GM18517 (cell line): ENCODE measurements at regions not wholly inside any gene's neighbourhood (a gene's known extent, or its start where the extent isn't known, plus 50 kb on each side); places are given as distances from the start of the nearest gene placed in this dataset.

Experiments used
- ATAC-seq: cut with Tn5 transposase; IDR thresholded peaks from one replicate; pipeline ENCODE4 v1.9.1; 2021; ENCODE audit warnings: mild to moderate bottlenecking, moderate library complexity; ENCODE audit not compliant: unreplicated experiment

DNA sequence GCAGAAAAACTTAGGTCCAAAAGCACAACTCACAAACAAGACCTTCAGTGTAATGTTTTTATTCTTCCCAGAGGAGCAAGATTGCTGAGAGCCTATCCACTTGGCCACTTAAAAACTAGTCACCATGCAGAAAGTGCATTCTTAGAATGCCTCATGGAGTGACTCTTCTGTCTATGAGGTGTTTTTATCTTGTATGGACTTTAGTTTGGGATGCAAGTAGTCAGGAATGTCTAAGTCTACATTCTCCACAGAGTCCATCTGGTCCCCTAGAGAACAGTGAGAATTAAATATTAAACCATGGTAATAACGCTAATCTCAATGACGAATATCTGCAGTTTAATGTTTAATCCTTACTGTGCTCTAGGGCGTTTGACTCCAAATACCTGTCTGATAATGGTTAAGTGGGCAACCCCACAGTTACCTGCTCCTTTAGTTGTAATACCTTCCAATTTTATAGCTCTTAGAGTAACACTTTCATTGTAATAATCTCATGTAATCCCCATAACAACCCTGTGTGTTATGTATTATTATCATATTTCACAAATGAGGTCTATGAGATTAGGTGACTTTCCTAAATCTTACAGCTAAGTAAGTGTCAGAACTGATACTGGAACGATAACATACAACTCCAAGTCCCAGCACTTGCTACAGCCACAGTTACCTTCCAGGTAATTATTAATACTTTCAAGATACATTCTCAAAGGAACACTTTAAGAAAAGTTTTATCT, 235.6 kb upstream of the JADE1 start:
- ATAC-seq, result no peak

DNA sequence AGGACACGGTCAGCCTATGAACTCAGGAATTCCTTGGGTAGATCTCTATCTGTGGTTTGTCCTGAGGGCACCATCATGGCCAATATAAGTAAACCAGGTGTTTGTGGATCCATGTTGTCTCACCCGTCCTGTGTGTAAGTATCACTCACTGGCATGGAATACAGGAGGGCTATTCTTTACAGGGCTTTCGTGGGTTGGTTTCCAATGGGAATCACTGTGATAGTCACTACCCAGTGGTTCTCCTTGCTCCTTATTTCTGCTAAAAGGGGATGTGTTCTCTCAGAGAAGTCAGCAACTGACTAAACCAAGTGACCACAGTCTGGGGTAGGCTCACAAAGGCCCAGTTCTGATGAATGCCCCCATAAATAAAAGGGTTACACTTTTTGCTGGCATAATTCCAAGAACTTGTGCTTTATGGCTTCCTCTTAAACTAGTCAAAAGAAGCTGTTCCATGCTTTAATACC, 236.7 kb upstream of the JADE1 start:
- no peak for ATAC-seq

DNA sequence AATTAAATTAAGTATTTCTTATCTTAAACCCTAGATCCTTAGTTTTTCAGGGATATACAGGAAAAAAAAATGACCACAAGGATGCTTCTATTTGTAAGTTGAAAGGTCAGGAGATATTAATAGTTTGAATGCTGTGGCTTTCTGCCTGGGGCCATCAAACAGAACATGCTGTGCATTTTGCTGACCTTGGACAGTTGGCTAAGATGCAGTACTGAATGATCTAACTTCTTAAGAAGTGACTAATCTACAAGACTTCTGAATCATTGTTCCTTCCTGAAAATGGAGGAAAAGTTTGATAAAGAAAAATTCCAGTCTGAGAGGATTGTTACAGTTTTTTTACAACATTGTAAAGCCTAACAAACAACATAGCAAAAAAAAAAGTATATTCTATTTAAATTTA, 237.8 kb upstream of the JADE1 start:
- no peak for ATAC-seq

- ATAC-seq, result no peak
These were observed 239.0 kb upstream of the JADE1 start for GRCh38 chr4:128570387-128570975.

DNA sequence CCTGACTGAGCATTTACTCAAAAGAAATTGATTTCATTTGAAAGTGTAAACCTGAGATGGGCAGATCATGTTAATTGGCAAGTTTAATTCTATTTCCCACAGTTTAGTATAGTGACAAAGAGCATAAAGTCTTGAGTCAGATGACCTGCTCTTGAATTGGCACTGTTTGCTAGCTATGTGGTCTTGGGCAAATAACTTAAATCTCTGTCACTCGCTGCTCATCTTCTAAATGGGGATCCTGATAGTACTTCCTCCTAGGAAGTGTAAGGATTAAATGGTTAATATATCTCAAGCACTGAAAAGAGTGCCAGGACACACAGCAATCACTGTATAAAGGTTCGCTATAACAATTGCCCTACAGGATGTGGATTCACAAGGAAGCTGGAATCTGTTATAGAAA, 242.8 kb upstream of the JADE1 start:
- no peak for ATAC-seq

GRCh38 chr4:128565565-128566186, 243.8 kb upstream of the JADE1 start:
- ATAC-seq, result no peak

GRCh38 chr4:128565054-128565453, 244.4 kb upstream of the JADE1 start:
- ATAC-seq, result no peak

DNA sequence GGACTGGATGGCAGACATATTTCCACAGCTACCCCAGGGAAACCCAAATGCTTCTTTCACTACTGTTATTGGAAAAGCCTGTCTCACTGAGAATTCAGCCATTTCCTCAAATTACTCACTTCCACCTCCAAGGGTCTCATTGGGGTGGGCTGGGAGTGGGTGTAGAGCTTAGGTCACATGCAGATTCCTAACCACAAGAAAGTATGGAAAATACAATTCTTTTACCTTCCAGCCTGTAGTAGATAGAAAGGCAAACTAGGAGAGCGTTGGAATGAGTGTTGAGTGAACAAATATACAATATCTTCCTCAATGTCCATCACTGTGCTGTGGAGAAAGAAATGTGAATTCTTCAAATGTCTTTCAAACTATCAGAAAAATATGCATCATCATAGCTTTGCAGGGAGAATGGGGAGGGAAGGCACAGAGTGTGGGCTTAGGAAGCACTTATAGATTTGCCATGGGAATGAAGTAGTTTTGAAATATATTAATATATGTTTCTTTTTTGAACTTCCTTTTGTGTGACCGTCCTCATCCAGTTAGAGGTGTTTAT, 245.3 kb upstream of the JADE1 start:
- ATAC-seq, result no peak

DNA sequence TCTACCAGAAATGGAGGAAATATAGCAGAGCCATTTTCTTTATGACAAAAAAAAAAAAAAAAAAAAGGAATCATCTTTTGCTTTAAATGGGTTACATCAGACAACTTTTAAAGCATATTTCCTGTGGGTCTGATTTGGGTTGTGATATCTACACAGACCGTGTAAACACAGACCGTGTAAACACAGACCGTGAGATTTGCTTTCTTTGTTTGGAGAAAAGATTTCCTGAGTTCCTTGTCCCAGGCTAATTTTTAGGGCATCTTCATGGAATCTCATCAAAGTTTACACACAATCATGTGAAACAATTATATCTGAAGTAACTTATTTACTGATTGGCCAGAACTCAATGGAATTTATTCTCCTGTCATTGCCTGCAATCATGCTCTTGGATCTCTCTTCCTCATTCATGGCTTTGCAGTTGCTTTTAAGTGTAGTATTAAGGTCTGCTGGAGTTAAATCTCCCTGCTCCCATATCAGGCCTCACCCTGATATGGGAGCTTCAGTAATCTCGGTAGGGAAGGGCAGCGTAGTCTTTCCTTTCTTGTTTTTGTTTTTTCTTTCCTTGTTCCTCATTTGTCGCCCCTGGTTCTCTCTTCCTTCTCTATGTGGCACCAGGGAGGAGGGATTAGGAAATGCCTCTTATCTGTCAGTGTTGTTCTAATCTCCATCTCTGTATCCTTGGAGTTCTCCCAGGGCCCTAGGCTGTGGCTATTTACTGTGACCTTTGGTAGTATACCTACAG, 248.6 kb upstream of the JADE1 start:
- ATAC-seq, result no peak

GRCh38 chr4:128558896-128559679, 250.4 kb upstream of the JADE1 start:
- no peak for ATAC-seq

DNA sequence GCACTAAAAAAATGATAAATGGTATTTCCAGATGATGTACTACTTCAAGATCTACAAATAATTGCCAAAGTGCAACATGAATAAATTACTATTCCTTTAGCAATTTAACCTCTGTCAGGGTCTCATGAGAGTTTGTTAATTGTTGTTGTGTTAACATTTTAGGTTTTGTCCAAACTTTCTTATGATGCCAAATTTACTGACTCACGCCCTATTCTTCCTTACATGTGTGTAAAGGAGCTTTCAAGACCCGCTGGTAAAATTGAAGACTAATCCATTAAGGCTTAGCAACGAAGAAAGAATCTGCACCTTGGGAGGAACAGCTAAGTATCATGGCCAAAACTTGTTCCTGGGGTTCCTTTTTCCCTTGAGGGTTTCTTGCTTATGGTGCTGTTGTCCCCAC, 252.7 kb upstream of the JADE1 start:
- ATAC-seq, result no peak

DNA sequence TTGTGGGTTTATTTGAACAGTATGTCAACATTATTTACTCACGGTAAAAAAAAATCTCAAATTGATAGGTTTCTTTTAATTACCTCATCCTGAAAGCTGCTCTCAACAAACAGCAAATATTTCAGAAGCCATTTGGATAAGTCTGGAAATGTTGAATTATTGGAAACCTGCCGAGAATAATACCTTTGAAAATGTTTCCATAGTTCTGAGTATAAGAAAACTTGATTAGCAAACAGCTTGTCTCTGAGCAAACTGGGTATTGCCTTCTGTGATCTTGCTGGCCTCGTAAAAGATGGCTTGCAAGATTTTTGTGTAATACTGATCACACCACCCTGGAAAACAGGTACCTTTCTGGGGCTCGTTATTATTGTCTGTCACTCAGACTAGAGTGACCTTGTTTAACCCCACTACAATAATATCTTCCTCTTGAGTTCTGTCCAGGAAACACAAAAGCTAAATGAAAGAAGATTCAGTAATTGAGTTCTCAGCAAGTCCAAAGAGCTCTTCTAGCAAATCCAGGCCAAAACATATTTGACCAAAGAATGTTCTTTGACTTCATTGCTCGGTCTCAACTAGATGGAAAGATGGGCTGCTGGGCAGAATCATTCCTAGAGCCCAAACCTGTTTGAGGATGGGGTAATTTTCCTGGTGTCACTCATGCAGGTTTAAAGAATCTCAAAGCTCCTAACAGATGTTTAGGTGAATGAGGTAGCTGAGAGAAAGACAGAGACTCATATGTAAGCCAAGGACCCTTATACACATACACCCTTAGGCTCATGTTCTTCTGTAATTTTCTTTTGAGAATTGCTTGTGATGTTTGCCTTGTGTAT, 255.6 kb upstream of the JADE1 start:
- no peak for ATAC-seq

DNA sequence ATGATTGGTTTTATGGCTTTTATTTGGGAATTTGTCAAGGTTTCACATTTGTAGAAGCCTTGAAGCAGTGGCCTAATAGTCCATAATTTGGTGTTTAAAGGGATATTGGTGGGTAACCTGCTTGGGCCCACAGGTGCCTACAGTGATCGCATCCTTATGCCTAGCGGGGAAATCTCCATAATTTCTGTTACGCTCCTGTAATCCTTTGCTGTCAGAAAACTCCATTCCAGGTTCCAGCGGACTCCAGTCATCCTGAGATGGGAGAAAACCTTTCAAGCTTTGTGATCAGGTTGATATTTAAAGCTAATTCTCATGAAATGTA, 257.0 kb upstream of the JADE1 start:
- no peak for ATAC-seq

GRCh38 chr4:128551280-128551679, 258.2 kb upstream of the JADE1 start:
- ATAC-seq, result no peak

DNA sequence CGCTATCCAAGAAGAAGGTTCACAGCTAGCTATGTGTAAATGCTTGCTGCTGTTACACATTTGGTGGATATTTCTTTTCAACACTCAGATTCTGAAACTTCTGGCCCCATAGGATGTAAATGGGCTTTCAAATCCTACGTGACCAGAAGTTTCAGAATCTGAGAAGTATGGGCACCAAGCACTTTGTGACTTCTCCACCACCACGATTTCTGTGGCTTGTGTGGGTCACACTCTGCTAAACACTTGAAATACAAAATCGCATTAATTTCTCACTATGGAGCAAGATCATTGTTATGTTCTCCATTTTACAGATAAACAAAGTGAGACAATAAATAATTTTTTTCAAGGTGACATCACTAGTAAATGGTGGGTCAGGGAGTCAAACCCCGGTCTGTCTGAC, 259.4 kb upstream of the JADE1 start:
- ATAC-seq, result no peak

- ATAC-seq, result no peak
These were observed 259.9 kb upstream of the JADE1 start for GRCh38 chr4:128549636-128550035.

GRCh38 chr4:128548381-128548780, 260.8 kb upstream of the PGRMC2 start:
- ATAC-seq, result no peak

GRCh38 chr4:128544272-128544671, 256.7 kb upstream of the PGRMC2 start:
- no peak for ATAC-seq

DNA sequence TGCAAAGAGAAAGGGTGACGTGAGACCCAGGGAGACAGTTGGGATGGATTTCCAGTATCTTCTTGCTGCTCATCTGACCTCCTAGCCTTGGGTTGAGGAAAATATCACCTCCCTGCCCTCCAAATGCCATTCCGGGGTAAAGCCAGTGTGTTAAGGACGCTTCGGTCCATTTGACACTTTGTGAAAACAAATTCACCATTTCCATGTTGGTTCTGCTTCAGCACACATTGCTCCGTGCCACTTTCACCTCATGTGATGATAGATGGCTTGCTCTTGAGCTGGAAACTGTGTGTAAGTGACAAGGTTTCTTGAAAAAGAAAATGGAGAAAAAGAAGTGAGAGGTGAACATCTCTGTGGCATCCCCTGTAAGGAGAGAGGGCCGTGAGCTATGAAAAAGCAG, 256.1 kb upstream of the PGRMC2 start:
- no peak for ATAC-seq

GRCh38 chr4:128542047-128542446, 254.4 kb upstream of the PGRMC2 start:
- no peak for ATAC-seq
